Chondrocyte (in vitro differentiated cells): ENCODE measurements at regions not wholly inside any gene's neighbourhood (a gene's known extent, or its start where the extent isn't known, plus 50 kb on each side); places are given as distances from the start of the nearest gene placed in this dataset.

Experiments
- DNase-seq: peaks from one replicate; pipeline ENCODE4 v3.0.0; 2021; ENCODE audit warnings: mixed read lengths, low spot score
- H3K27ac Mint-ChIP-seq: one replicate; pipeline ENCODE4 v1.8.0; 2021; ENCODE audit warnings: mild to moderate bottlenecking, moderate library complexity, mixed read lengths; ENCODE audit not compliant: unreplicated experiment
- H3K27me3 Mint-ChIP-seq: 2 replicates; pipeline ENCODE4 v1.8.0; 2021; ENCODE audit warnings: low read depth, mixed read lengths
- H3K36me3 Mint-ChIP-seq: 2 replicates; pipeline ENCODE4 v1.8.0; 2021; ENCODE audit warnings: low read depth, mixed read lengths
- H3K4me1 Mint-ChIP-seq: 2 replicates; pipeline ENCODE4 v1.8.0; 2021; ENCODE audit warnings: low read depth, mild to moderate bottlenecking, mixed read lengths
- H3K4me3 Mint-ChIP-seq: one replicate; pipeline ENCODE4 v1.8.0; 2021; ENCODE audit warnings: mild to moderate bottlenecking, moderate library complexity, mixed read lengths; ENCODE audit not compliant: unreplicated experiment
- H3K9me3 Mint-ChIP-seq: 2 replicates; pipeline ENCODE4 v1.8.0; 2021; ENCODE audit warnings: low read depth, mixed read lengths
- CTCF ChIP-seq: fragments of 200-600 bp; sonication (generic); IDR thresholded peaks from 2 replicates; pipeline ENCODE4 v1.5.0; 2021; ENCODE audit warnings: antibody characterized with exemption, mild to moderate bottlenecking, moderate library complexity

GRCh38 chr9:85225180-85225579 is 516.6 kb downstream of the AGTPBP1 start:
- peak overlapping the region; percentile 46 for H3K27ac Mint-ChIP-seq
- no peak for TF ChIP-seq CTCF
- no peaks in the 10 kb centered on the region for H3K9me3 Mint-ChIP-seq
- H3K4me1 Mint-ChIP-seq: peaks cover 40% of the 10 kb centered on the region
- H3K27me3 Mint-ChIP-seq: no peaks in the 10 kb centered on the region
- H3K4me3 Mint-ChIP-seq: no peak overlapping the region
- DNase-seq: no peak
- H3K36me3 Mint-ChIP-seq: no peaks in the 10 kb centered on the region

GRCh38 chr9:85224729-85225128 is 517.0 kb downstream of the AGTPBP1 start:
- DNase-seq: no peak
- Mint-ChIP-seq H3K27ac (peak overlapping the region; percentile 46), H3K4me3 (no peak overlapping the region), H3K36me3 (no peaks in the 10 kb centered on the region), H3K4me1 (peaks cover 40% of the 10 kb centered on the region), H3K9me3 (no peaks in the 10 kb centered on the region), H3K27me3 (no peaks in the 10 kb centered on the region)
- no peak for TF ChIP-seq CTCF

GRCh38 chr9:85224301-85224700 is 517.5 kb downstream of the AGTPBP1 start:
- TF ChIP-seq CTCF: no peak
- H3K4me3 Mint-ChIP-seq: no peak overlapping the region
- H3K27ac Mint-ChIP-seq: no peak overlapping the region
- H3K4me1 Mint-ChIP-seq: peaks cover 40% of the 10 kb centered on the region
- H3K27me3 Mint-ChIP-seq: no peaks in the 10 kb centered on the region
- no peaks in the 10 kb centered on the region for H3K36me3 Mint-ChIP-seq
- no peaks in the 10 kb centered on the region for H3K9me3 Mint-ChIP-seq
- no peak for DNase-seq

GRCh38 chr9:85223506-85224125 is 518.1 kb downstream of the AGTPBP1 start:
- no peak for DNase-seq
- TF ChIP-seq CTCF: no peak
- H3K27ac Mint-ChIP-seq: peak overlapping the region; percentile 12
- no peak overlapping the region for H3K4me3 Mint-ChIP-seq
- peaks cover 37% of the 10 kb centered on the region for H3K4me1 Mint-ChIP-seq
- H3K36me3 Mint-ChIP-seq: no peaks in the 10 kb centered on the region
- no peaks in the 10 kb centered on the region for H3K9me3 Mint-ChIP-seq
- no peaks in the 10 kb centered on the region for H3K27me3 Mint-ChIP-seq

GRCh38 chr9:85216601-85217000 is 525.2 kb downstream of the AGTPBP1 start:
- Mint-ChIP-seq H3K27me3 (peaks cover 2% of the 10 kb centered on the region), H3K4me1 (peaks cover 13% of the 10 kb centered on the region), H3K9me3 (no peaks in the 10 kb centered on the region), H3K4me3 (no peak overlapping the region), H3K27ac (no peak overlapping the region), H3K36me3 (no peaks in the 10 kb centered on the region)
- no peak for TF ChIP-seq CTCF
- no peak for DNase-seq
